ENCODE measurements at regions not wholly inside any gene's neighbourhood (a gene's known extent, or its start where the extent isn't known, plus 50 kb on each side); places are given as distances from the start of the nearest gene placed in this dataset.

- DNase-seq, result no peak
These were observed 315.8 kb downstream of the SH3GL2 start for GRCh38 chr9:17894501-17895160.

GRCh38 chr9:17900606-17901005 lies 321.7 kb downstream of the SH3GL2 start:
- DNase-seq, result no peak

GRCh38 chr9:17905366-17905765 lies 326.5 kb downstream of the SH3GL2 start:
- no peak for DNase-seq

DNA sequence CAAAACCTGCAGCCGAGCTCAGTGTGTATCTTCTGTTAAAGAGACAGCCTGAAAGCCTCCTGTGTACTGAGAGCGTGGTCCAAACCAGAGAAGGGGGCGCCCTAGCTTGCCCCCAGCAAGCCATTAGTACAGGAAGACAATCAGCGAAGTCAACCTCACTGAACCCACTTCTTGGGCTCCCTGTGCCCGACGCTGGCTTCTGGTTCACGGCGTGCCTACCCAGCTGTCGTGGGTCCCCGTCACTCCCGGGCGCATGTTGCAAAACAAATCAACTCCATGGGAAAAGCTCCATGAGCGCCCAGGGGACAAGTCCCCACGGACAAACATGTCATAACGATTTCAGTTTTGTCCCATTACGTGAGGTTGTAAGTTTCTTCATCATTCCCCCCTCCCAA lies 326.9 kb downstream of the SH3GL2 start:
- no peak for DNase-seq

GRCh38 chr9:17906176-17906840 lies 327.4 kb downstream of the SH3GL2 start:
- DNase-seq, result no peak

DNA sequence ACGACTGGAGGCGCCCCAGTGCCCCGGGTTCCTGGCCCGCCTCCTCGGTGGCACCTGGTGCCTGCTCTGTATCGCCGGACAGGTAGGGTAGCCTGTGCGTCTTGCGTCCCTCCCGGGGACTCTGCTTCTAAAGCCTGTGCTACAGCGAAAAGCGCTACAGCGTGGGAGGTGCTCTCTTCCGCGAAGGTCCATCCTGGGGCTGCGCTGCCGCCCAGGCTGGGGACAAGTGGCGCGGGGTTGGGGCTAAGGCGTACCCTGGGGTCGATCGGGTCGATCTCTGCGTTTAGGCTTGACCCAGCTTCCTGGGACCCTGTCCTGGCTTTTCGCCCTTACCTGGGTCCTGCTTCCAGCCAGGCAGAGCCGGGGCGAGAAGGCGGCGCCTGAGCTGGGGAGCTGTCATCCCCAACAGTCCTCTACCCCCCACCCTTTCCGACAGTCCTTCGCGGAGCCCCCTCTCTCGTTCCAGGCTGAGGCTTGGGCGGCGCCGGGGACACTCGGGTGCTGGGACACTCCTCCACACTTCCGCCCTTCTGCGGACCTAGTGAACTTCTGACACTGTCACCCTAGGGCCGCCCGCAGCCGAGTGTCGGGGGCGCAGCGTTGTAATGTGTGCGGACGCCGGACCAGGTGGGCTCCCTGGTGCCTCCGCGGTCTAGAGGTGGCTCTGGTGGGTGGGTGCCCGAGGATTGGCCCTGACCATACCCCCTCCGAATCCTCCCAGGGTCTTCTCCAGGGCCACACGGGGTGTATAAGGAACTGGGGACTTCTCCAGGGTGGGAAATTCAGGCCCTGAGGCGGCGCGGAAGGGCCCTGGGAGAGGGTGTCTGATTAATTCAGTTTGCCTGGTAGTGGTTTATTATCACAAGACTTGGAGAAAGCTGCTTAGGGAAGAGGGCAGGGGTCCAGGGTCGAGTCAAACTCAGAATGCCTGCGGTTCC lies 328.2 kb downstream of the SH3GL2 start:
- DNase-seq, result no peak

DNA sequence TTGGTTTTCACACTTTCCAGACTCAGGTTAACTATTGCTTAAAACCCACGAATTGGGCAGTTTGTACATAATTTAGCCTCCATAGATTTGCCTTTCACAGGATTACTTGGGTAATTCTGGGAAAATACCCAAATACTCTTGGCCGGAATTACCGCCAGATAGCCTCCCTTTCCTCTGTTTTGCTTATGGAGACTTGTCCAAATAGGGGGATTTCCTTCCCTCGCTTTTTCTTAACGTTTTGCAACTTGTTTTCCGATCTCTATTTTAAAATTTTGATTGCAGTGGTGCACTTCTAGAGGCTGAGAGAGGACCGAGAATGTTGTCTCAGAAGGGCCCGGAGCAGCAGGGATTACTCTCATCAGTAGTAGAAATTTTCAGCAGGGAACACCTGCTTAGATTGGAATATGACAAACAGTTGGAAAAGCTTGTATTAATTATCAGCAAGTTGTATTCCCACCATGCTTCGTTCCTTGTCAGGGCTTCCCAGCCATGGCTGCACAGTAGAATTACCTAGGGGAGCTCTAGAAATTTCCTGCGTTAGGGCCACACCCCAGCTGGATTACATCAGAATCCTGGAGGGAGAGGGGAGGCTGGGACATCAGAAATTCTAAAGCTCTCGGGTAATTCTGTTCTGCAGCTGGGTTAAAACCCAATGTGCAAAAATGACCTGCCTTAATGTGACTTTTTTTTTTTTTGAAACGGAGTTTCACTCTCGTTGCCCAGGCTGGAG lies 329.1 kb downstream of the SH3GL2 start:
- DNase-seq, result no peak

DNA sequence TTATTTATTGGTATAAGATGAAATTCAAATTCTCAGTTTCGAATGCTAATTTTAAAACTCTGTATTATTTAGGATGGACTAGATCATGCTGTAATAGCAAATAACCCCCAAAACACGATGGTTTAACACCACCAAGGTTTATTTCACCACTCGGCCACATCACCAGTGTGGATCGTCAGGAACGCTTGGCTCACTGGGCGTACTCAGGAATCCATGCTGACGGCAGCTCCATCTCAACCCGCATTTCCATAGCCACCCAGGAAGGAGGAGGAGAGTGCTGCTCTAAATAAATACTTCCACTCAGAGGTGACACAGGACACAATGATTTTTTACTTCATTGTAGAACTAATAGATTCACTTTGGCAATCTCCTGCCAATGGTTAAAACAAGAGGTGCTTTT lies 347.4 kb downstream of the SH3GL2 start:
- no peak for DNase-seq

DNA sequence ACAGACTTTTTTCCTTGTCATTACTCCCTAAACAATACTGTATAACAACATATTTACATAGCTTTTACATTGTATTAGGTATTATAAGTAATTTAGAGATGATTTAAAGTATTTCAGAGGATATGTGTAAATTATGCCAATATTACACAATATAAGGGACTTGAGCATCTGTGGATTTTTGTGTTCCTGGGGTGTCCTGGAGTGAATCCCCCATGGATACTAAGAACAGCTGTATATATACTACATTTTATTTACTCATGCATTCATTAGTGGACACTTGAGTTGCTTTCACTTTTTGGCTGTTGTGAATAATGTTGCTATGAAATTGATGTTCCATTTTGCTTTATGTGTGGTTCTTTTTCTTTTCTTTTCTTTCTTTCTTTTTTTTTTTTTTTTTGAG lies 348.8 kb downstream of the SH3GL2 start:
- DNase-seq, result no peak

DNA sequence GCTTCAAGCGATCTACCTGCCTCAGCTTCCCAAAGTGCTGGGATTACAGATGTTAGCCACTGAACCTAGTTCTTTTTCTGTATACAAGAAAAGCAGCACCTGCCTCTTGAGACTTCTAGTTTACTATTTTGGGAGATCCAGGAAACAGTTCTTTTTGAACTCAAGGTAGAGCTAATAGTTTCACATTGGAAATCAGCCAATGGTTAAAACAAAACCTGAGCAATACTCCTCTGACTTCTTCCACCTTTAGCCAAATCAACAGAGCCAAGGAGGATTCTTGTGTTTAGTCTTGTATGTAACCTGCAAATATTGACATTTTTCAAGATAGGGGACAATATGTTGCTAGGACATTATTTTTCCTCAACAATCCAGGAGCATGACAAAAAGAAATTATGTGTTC lies 349.4 kb downstream of the SH3GL2 start:
- DNase-seq, result no peak

- DNase-seq, result no peak
These were observed 349.9 kb downstream of the SH3GL2 start for GRCh38 chr9:17928768-17929167.

GRCh38 chr9:17929506-17929905 lies 350.6 kb downstream of the SH3GL2 start:
- no peak for DNase-seq

DNA sequence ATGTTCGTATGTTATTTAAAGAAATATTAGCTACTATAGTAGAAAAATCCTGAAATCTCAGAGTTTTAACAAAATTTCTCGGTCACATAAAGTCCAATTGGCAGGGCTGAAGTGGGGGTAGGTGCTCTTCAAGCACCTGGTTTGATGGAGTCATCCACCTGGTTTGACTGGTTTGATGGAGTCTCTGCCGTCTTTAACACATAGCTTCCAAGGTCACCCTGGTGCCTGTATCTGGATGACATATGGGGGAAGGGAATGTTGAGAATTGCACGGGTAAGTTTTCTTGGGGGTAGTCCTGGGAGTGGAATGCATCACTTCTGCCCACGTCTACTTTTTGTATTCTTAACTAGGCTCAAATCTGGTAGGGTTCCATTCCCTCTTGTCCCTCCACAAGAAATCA lies 351.2 kb downstream of the SH3GL2 start:
- no peak for DNase-seq

DNA sequence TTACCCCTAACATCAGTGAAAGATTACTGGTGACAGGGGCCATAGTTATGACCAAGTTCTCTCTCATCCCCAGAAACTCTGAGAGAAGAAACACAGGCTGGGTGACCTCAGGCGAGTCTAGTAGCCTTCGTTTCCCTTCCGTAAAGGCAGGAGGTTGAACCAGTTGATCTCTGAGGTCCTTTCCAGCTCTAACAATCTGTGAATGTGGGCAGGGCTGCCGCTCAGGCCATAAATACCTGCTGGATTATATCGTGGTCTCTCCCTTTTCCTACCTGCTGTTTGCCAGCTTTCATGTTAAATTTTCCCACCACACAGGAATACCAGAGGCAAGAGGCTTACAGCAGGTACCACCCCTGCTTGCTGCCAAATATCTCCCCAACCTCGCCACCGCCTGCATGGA lies 357.5 kb downstream of the SH3GL2 start:
- DNase-seq, result no peak

DNA sequence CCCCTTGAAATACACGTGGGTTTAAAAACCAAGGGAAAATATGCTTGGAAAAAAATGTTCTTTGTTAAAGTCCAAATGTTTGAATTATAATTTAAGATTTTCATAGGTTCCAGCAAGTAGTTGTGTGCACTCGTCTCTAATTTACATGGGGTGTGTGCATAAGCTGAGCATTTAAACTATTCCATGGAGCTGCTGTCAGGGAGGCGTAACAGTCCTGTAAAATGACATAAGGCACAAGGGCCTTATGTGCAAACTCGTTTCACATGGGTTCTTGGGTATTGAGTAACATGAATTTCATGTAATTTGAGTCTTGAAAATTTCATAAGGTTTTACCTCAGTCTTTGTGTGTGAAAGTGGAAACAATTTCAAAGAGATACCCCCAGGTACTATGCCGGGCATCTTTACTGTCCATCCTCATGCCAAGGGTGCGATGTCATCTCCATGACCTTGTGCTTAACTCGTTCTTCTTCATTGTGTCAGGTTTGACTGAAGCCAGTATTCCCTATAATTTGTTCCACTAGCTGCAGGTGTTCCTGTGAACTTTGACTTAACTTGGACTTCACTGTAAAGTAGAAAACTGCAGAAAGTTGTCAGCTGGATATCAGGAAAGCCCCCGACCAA lies 359.3 kb downstream of the SH3GL2 start:
- DNase-seq, result no peak

GRCh38 chr9:17942498-17942897 lies 363.6 kb downstream of the SH3GL2 start:
- no peak for DNase-seq

- DNase-seq, result no peak
These were observed 376.5 kb downstream of the SH3GL2 start for GRCh38 chr9:17955409-17955808.

DNA sequence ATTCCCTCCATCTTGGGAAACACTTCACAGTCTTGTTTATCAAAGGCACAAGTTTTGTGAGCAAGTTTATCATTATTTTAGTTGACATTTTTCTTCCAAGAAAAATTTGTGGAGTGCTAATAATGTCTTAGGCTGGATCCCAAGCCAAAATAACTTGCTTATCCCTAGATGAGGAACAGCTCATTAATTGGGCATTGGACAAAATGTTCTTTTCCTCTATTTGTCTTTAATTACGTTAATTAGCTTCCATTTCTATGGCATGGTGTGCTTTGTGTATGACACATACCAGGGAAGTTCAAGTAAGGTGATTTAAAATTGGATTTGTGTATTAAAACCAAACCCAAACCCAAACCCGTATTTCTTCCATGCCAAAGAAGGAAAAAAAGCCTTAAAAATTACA lies 379.5 kb downstream of the SH3GL2 start:
- no peak for DNase-seq

DNA sequence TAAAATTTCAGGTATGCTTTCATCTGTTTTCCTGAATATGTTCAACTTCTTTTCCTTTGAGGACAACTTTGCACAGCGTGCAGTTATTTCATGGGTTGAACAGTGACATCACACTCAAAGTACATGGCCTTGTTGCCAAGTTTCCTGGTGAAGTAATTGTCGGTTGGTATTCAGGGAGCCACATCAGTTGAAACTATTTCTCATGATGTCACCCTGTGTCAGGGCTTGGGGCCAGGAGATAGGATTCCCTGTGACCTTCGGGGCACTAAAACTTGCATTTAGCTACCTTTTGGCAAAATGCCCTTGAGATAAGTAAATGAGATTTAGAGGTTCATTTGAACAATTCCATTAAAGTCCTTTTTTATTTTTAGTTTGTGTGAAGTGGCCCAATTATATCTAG lies 383.9 kb downstream of the SH3GL2 start:
- DNase-seq, result no peak

DNA sequence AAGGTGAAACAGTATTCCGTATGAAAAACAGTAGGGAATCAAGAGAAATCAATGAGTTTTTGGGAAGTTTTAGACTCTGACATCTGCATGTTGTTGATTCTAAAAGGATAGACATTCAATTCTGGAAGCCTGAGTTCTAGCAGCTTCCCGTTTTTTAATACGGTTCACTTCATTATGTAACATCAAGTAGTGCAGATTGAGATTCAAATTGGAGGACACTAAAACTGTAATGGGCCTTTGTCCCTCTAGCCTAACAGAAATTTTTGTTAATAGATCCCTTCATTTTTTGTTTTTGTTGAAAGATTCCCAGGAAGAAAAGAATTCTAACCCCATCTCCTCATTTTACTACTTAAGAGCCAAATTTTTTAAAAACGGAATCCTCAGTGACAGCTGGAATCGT lies 384.6 kb downstream of the SH3GL2 start:
- no peak for DNase-seq

GRCh38 chr9:17967731-17968130 lies 388.9 kb downstream of the SH3GL2 start:
- no peak for DNase-seq

- no peak for DNase-seq
These were observed 390.4 kb downstream of the SH3GL2 start for GRCh38 chr9:17969232-17969631.

DNA sequence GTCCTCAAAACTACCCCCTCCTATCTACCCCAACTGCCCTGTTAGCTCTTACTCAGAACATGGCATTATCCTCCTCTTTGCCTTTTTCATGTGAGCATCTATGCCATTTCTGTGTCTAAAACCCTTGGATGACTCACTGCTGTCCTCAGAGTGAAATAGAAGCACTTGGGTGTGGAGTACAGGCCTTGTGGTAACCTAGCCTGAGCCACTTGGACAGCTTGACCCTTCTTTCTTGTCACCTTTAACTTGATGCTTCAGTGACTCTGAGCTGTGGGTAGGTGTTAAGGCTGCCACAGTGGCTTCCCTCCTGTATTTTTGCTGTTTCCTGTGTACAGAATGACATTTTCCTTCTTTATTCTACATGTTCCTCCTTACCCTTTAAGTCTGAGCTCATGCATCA lies 391.4 kb downstream of the SH3GL2 start:
- no peak for DNase-seq

All from activated CD8-positive, alpha-beta memory T cell treated with anti-CD3 and anti-CD28 coated beads, Interleukin-2, amount 50 U/mL, for 48 hours (primary cell).